ENCODE measurements at regions not wholly inside any gene's neighbourhood (a gene's known extent, or its start where the extent isn't known, plus 50 kb on each side); places are given as distances from the start of the nearest gene placed in this dataset.

GRCh38 chr6:74875193-74875592 lies 330.7 kb downstream of the COL12A1 start:
- no peak for TF ChIP-seq STAT1 (IDR thresholded peaks at IDR 0.05; ENCODE audit: unreplicated experiment)
- no peak for TF ChIP-seq CTCF (conservative IDR thresholded peaks at IDR 0.05; ENCODE audit: low read depth in 2 of 2)
- no peak for TF ChIP-seq POLR2AphosphoS5 (IDR thresholded peaks at IDR 0.05; ENCODE audit: low read depth)
- TF ChIP-seq REST (IDR thresholded peaks at IDR 0.05; ENCODE audit: unreplicated experiment), result no peak
- no peak for TF ChIP-seq CREB1 (CRISPR knock-in tag; IDR thresholded peaks at IDR 0.05; ENCODE audit: low read depth)
- no peak for TF ChIP-seq EZH2phosphoT487 (IDR thresholded peaks at IDR 0.05; ENCODE audit: unreplicated experiment)
- TF ChIP-seq ZNF114 (CRISPR knock-in tag; IDR thresholded peaks at IDR 0.05), result no peak
- no peak for TF ChIP-seq EZH2 (IDR thresholded peaks at IDR 0.05; ENCODE audit: low read depth, unreplicated experiment)
- TF ChIP-seq JUNB (IDR thresholded peaks at IDR 0.05; ENCODE audit: unreplicated experiment), result no peak
- TF ChIP-seq NANOG (IDR thresholded peaks at IDR 0.05; ENCODE audit: borderline replicate concordance), result no peak

All from GM23338 (cell line).